H1 (cell line): ENCODE measurements at regions not wholly inside any gene's neighbourhood (a gene's known extent, or its start where the extent isn't known, plus 50 kb on each side); places are given as distances from the start of the nearest gene placed in this dataset.

Experiments used
- CTCF ChIA-PET: fragments of 300-600 bp; sonication (Branson Sonifier 250); formaldehyde crosslinking; loops from one replicate; lab custom pipeline; 2021; ENCODE audit not compliant: partially characterized antibody; lab: Charles Lee
- POLR2A ChIA-PET: fragments of 300-600 bp; sonication (Branson Sonifier 250); formaldehyde crosslinking; loops from one replicate; lab custom pipeline; 2021; ENCODE audit warnings: inconsistent platforms; ENCODE audit not compliant: partially characterized antibody; lab: Charles Lee
- DNase-seq, 2 experiments: peaks; one replicate each; pipeline versions ENCODE4 v3.0.0 to v3.0.0-alpha.2; 2010 to 2022; ENCODE audit warnings: low spot score in 2 of 2, low read depth in 1 of 2, mixed read lengths in 1 of 2
- FAIRE-seq: peaks from 2 replicates; lab custom pipeline; 2011; peaks lifted over from hg19 to GRCh38; lab: Jason Lieb, UNC
- H2AFZ ChIP-seq: 2 replicates; pipeline ENCODE4 v1.8.1; 2012; ENCODE audit warnings: low read length, inconsistent platforms
- H2AK5ac ChIP-seq: 2 replicates; pipeline ENCODE4 v1.6.1; 2013; ENCODE audit warnings: low read depth, low read length
- H2BK120ac ChIP-seq: replicated peaks from 2 replicates; pipeline ENCODE3; 2013; ENCODE audit warnings: low read depth, low read length, inconsistent platforms
- H2BK12ac ChIP-seq: 2 replicates; pipeline ENCODE4 v1.6.1; 2013; ENCODE audit warnings: low read depth, low read length
- H2BK15ac ChIP-seq: 2 replicates; pipeline ENCODE4 v1.6.1; 2013; ENCODE audit warnings: low read length
- H2BK20ac ChIP-seq: 2 replicates; pipeline ENCODE4 v1.6.1; 2013; ENCODE audit warnings: low read length
- H2BK5ac ChIP-seq: 2 replicates; pipeline ENCODE4 v1.6.1; 2013; ENCODE audit warnings: low read depth, low read length
- H3K14ac ChIP-seq: 2 replicates; pipeline ENCODE4 v1.6.1; 2013; ENCODE audit warnings: inconsistent platforms; ENCODE audit not compliant: insufficient read length
- H3K18ac ChIP-seq: 2 replicates; pipeline ENCODE4 v1.6.1; 2013; ENCODE audit warnings: low read length; ENCODE audit errors: extremely low read depth
- H3K23ac ChIP-seq: 2 replicates; pipeline ENCODE4 v1.6.1; 2013; ENCODE audit warnings: inconsistent platforms; ENCODE audit not compliant: insufficient read length
- H3K23me2 ChIP-seq: 2 replicates; pipeline ENCODE4 v1.6.1; 2013; ENCODE audit warnings: low read depth, low read length
- H3K27ac ChIP-seq: 2 replicates; pipeline ENCODE4 v1.6.1; 2011; ENCODE audit warnings: low read depth, low read length, inconsistent platforms
- H3K27me3 ChIP-seq, 4 experiments: replicated peaks in 1 of 4; 1 replicate in 1 of 4; 2 replicates in 3 of 4; pipeline versions ENCODE4 v1.6.1 to v1.8.1; 2011 to 2013; ENCODE audit warnings: low read length in 3 of 4, mild to moderate bottlenecking in 3 of 4, inconsistent platforms in 2 of 4, mixed read lengths in 2 of 4, moderate library complexity in 1 of 4; ENCODE audit not compliant: control insufficient read depth in 3 of 4, insufficient read depth in 3 of 4; ENCODE audit errors: extremely low read depth in 1 of 4
- H3K36me3 ChIP-seq, 4 experiments: 2 replicates each; pipeline versions ENCODE4 v1.6.1 to v1.8.1; 2011 to 2013; ENCODE audit warnings: mild to moderate bottlenecking in 4 of 4, low read length in 3 of 4, moderate library complexity in 2 of 4, control low read depth in 1 of 4, inconsistent platforms in 1 of 4; ENCODE audit not compliant: insufficient read depth in 4 of 4, control insufficient read depth in 2 of 4
- H3K4ac ChIP-seq: replicated peaks from 2 replicates; pipeline ENCODE3; 2013; ENCODE audit warnings: low read length, low read depth, mixed read lengths, inconsistent platforms; ENCODE audit not compliant: insufficient read length
- H3K4me1 ChIP-seq, 4 experiments: replicated peaks in 1 of 4; 1 replicate in 1 of 4; 2 replicates in 3 of 4; pipeline versions ENCODE4 v1.6.1 to v1.8.1; 2011 to 2013; ENCODE audit warnings: low read length in 3 of 4, inconsistent platforms in 2 of 4, mixed read lengths in 1 of 4; ENCODE audit not compliant: insufficient read depth in 4 of 4, control insufficient read depth in 3 of 4
- H3K4me2 ChIP-seq, 2 experiments: 2 replicates each; pipeline versions ENCODE4 v1.6.1 to v1.8.1; 2011 to 2013; ENCODE audit warnings: low read depth in 2 of 2, low read length in 2 of 2, control low read depth in 1 of 2, inconsistent platforms in 1 of 2, mild to moderate bottlenecking in 1 of 2; ENCODE audit not compliant: insufficient read depth in 1 of 2
- H3K4me3 ChIP-seq, 4 experiments: fragments of 200-600, 300-600 bp in 1 of 4; sonication (generic), shearing (Covaris generic), sonication (Bioruptor Twin) in 1 of 4; 2 replicates each; pipeline versions ENCODE4 v1.5.1 to v1.8.1; 2011 to 2016; ENCODE audit warnings: low read length in 4 of 4, low read depth in 3 of 4, control low read depth in 2 of 4, inconsistent platforms in 2 of 4, mild to moderate bottlenecking in 2 of 4, mixed read lengths in 1 of 4, moderate library complexity in 1 of 4; ENCODE audit not compliant: insufficient read depth in 2 of 4; ENCODE audit errors: extremely low read depth in 1 of 4
- H3K56ac ChIP-seq: replicated peaks from 2 replicates; pipeline ENCODE3; 2013; ENCODE audit warnings: low read depth, mild to moderate bottlenecking, mixed read lengths, low read length, inconsistent platforms; ENCODE audit not compliant: insufficient read length
- H3K79me1 ChIP-seq: 2 replicates; pipeline ENCODE4 v1.6.1; 2013; ENCODE audit warnings: low read depth, low read length, control low read depth
- H3K79me2 ChIP-seq, 2 experiments: 2 replicates each; pipeline versions ENCODE4 v1.6.1 to v1.8.1; 2012 to 2013; ENCODE audit warnings: low read length in 2 of 2, mild to moderate bottlenecking in 2 of 2, inconsistent platforms in 1 of 2; ENCODE audit not compliant: insufficient read depth in 2 of 2, control insufficient read depth in 1 of 2
- H3K9ac ChIP-seq, 4 experiments: replicated peaks in 1 of 4; 1 replicate in 1 of 4; 2 replicates in 3 of 4; pipeline versions ENCODE4 v1.6.1 to v1.8.1; 2011 to 2013; ENCODE audit warnings: low read depth in 3 of 4, low read length in 3 of 4, control low read depth in 2 of 4, mild to moderate bottlenecking in 2 of 4, moderate library complexity in 2 of 4, inconsistent platforms in 1 of 4; ENCODE audit errors: extremely low read depth in 1 of 4
- H3K9me3 ChIP-seq, 2 experiments: 2 replicates each; pipeline versions ENCODE4 v1.6.1 to v1.8.1; 2012 to 2013; ENCODE audit warnings: mild to moderate bottlenecking in 2 of 2, moderate library complexity in 2 of 2, control low read depth in 1 of 2, inconsistent platforms in 1 of 2, low read depth in 1 of 2, low read length in 1 of 2, mixed read lengths in 1 of 2; ENCODE audit not compliant: insufficient read depth in 2 of 2
- H4K20me1 ChIP-seq, 2 experiments: replicated peaks in 1 of 2; 2 replicates each; pipeline versions ENCODE3 to v1.8.1; 2011 to 2013; ENCODE audit warnings: inconsistent platforms in 2 of 2, low read length in 2 of 2, mild to moderate bottlenecking in 1 of 2; ENCODE audit not compliant: insufficient read depth in 2 of 2, control insufficient read depth in 1 of 2
- H4K5ac ChIP-seq: 2 replicates; pipeline ENCODE4 v1.6.1; 2013; ENCODE audit warnings: low read length, low read depth, mixed read lengths, inconsistent platforms; ENCODE audit not compliant: insufficient read length
- H4K8ac ChIP-seq: 2 replicates; pipeline ENCODE4 v1.8.0; 2013; ENCODE audit warnings: mild to moderate bottlenecking, moderate library complexity, low read length, inconsistent platforms; ENCODE audit not compliant: insufficient read depth; ENCODE audit errors: extremely low read depth
- H4K91ac ChIP-seq: replicated peaks from 2 replicates; pipeline ENCODE3; 2013; ENCODE audit warnings: low read length, mixed read lengths, inconsistent platforms; ENCODE audit not compliant: insufficient read length
- CTBP2 ChIP-seq: IDR thresholded peaks from 2 replicates; pipeline ENCODE4 v1.7.0; 2011; ENCODE audit warnings: borderline replicate concordance, mild to moderate bottlenecking, moderate library complexity, mixed read lengths, low read length; ENCODE audit not compliant: insufficient read depth, insufficient read length
- EP300 ChIP-seq, 2 experiments: IDR thresholded peaks; 1 replicate in 1 of 2; 2 replicates in 1 of 2; pipeline ENCODE4 v1.6.1; 2011 to 2012; ENCODE audit warnings: low read depth in 2 of 2, low read length in 2 of 2, mild to moderate bottlenecking in 2 of 2, borderline replicate concordance in 1 of 2, inconsistent platforms in 1 of 2, moderate library complexity in 1 of 2
- HDAC2 ChIP-seq, 2 experiments: fragments of 300-600 bp in 1 of 2; sonication (generic) in 1 of 2; IDR thresholded peaks; 2 replicates each; pipeline ENCODE4 v1.6.1; 2011 to 2012; ENCODE audit warnings: low read depth in 2 of 2, low read length in 2 of 2, mild to moderate bottlenecking in 2 of 2, moderate library complexity in 2 of 2, borderline replicate concordance in 1 of 2, inconsistent platforms in 1 of 2
- NANOG ChIP-seq: IDR thresholded peaks from 2 replicates; pipeline ENCODE4 v1.6.1; 2011; ENCODE audit warnings: low read length, low read depth, mild to moderate bottlenecking, inconsistent platforms; ENCODE audit not compliant: insufficient read depth, poor library complexity, severe bottlenecking
- SIN3A ChIP-seq, 2 experiments: IDR thresholded peaks in 1 of 2; conservative IDR thresholded peaks in 1 of 2; 2 replicates each; pipeline ENCODE4 v1.6.1; 2011 to 2012; ENCODE audit warnings: low read length in 2 of 2, improper control_type of control experiment in 1 of 2, low read depth in 1 of 2, mild to moderate bottlenecking in 1 of 2
- SP2 ChIP-seq: IDR thresholded peaks from 2 replicates; pipeline ENCODE4 v1.6.1; 2012; ENCODE audit warnings: mild to moderate bottlenecking, low read length, inconsistent platforms
- TF ChIP-seq, protein P1 (sequence below): IDR thresholded peaks from 2 replicates; pipeline ENCODE4 v1.6.1; 2011; ENCODE audit warnings: low read depth, mild to moderate bottlenecking, low read length; ENCODE audit not compliant: insufficient read depth

DNA sequence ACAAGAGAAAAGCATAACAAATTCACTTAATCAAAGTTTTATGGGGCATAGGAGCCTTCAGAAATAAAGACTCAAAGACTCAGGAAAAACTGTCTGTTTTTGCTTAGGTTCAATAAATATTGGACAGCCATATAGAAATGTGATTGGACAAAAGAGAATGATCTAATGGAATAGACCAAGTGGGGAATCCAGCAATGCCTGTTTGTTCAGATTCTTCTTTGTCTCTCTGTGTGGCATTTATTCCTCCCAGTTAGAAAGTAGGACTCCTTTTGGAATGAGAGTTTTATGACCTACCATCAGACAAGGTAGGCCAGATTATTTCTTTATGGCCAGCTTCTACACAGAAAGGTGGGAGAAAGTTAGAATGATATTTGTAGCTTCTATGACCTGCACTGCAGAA lies 1460.1 kb downstream of the OTOL1 start:
- no peaks in the 10 kb centered on the region for H3K36me3 ChIP-seq
- DNase-seq (no peak), FAIRE-seq (no peak)
- no peak overlapping the region for H4K91ac ChIP-seq
- no peak overlapping the region for H4K8ac ChIP-seq
- H2AFZ ChIP-seq: peak overlapping the region; percentile 72
- TF ChIP-seq, protein P1, sequence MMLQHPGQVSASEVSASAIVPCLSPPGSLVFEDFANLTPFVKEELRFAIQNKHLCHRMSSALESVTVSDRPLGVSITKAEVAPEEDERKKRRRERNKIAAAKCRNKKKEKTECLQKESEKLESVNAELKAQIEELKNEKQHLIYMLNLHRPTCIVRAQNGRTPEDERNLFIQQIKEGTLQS: no peak
- TF ChIP-seq SIN3A (conservative IDR thresholded peaks at IDR 0.05 in 1 of 2, IDR thresholded peaks at IDR 0.05 in 1 of 2; ENCODE audit: low read depth in 1 of 2, low read length in 2 of 2): no peak
- TF ChIP-seq HDAC2 (IDR thresholded peaks at IDR 0.05; ENCODE audit: borderline replicate concordance in 1 of 2, low read depth in 2 of 2, low read length in 2 of 2): no peak
- TF ChIP-seq SP2: no peak
- TF ChIP-seq CTBP2: no peak
- TF ChIP-seq NANOG: no peak
- no peak for TF ChIP-seq EP300 (IDR thresholded peaks at IDR 0.05; ENCODE audit: borderline replicate concordance in 1 of 2, low read depth in 2 of 2, low read length in 2 of 2)
- H2BK20ac ChIP-seq: no peak overlapping the region
- no peak overlapping the region for H3K14ac ChIP-seq
- no peaks in the 10 kb centered on the region for H3K9me3 ChIP-seq
- no peak overlapping the region for H2BK15ac ChIP-seq
- no peak overlapping the region for H3K56ac ChIP-seq
- no peak overlapping the region for H3K4me2 ChIP-seq
- no peaks in the 10 kb centered on the region for H3K4me1 ChIP-seq
- no peak overlapping the region for H2AK5ac ChIP-seq
- no peak overlapping the region for H3K18ac ChIP-seq
- H3K79me1 ChIP-seq: no peaks in the 10 kb centered on the region
- no peak overlapping the region for H3K4ac ChIP-seq
- H3K27me3 ChIP-seq: no peaks in the 10 kb centered on the region
- CTCF ChIA-PET: no interaction called here
- no peak overlapping the region for H3K27ac ChIP-seq
- POLR2A ChIA-PET: no interaction called here
- H3K79me2 ChIP-seq: no peaks in the 10 kb centered on the region
- no peak overlapping the region for H3K9ac ChIP-seq
- no peaks in the 10 kb centered on the region for H3K23me2 ChIP-seq
- no peak overlapping the region for H3K4me3 ChIP-seq
- no peak overlapping the region for H3K23ac ChIP-seq
- no peaks in the 10 kb centered on the region for H4K20me1 ChIP-seq
- no peak overlapping the region for H4K5ac ChIP-seq
- H2BK5ac ChIP-seq: no peak overlapping the region
- H2BK12ac ChIP-seq: no peak overlapping the region
- no peak overlapping the region for H2BK120ac ChIP-seq
